Fibroblast of lung (primary cell): ENCODE measurements at regions not wholly inside any gene's neighbourhood (a gene's known extent, or its start where the extent isn't known, plus 50 kb on each side); places are given as distances from the start of the nearest gene placed in this dataset.

Source experiments
- DNase-seq, 2 donors: peaks; one replicate each; pipeline versions ENCODE4 v3.0.0 to v3.0.0-alpha.2; 2010; ENCODE audit warnings: low read depth in 2 of 2
- H2AFZ ChIP-seq: 2 replicates; pipeline ENCODE4 v1.5.1; 2012; ENCODE audit warnings: low read length, control low read depth, inconsistent platforms
- H3K27ac ChIP-seq: 2 replicates; pipeline ENCODE4 v1.5.1; 2011; ENCODE audit warnings: low read length, control low read depth; ENCODE audit not compliant: insufficient read depth
- H3K27me3 ChIP-seq: 2 replicates; pipeline ENCODE4 v1.5.1; 2011; ENCODE audit warnings: mild to moderate bottlenecking, low read length; ENCODE audit not compliant: control insufficient read depth, insufficient read depth
- H3K36me3 ChIP-seq: 2 replicates; pipeline ENCODE4 v1.5.1; 2011; ENCODE audit warnings: low read length; ENCODE audit not compliant: control insufficient read depth, insufficient read depth
- H3K4me1 ChIP-seq: 2 replicates; pipeline ENCODE4 v1.5.1; 2011; ENCODE audit warnings: low read length; ENCODE audit not compliant: control insufficient read depth, insufficient read depth; ENCODE audit errors: extremely low read depth
- H3K4me2 ChIP-seq: 2 replicates; pipeline ENCODE4 v1.5.1; 2011; ENCODE audit warnings: low read length, control low read depth; ENCODE audit not compliant: insufficient read depth; ENCODE audit errors: extremely low read depth
- H3K4me3 ChIP-seq, 4 experiments: fragments of 200-600 bp in 1 of 4; sonication (generic) in 1 of 4; replicated peaks in 1 of 4; 2 replicates each; pipeline ENCODE4 v1.5.1; 2011 to 2016; ENCODE audit warnings: low read length in 4 of 4, low read depth in 3 of 4, mild to moderate bottlenecking in 3 of 4, control low read depth in 2 of 4, inconsistent platforms in 1 of 4, mixed read lengths in 1 of 4; ENCODE audit not compliant: insufficient read depth in 1 of 4; ENCODE audit errors: control extremely low read depth in 1 of 4
- H3K79me2 ChIP-seq: 2 replicates; pipeline ENCODE4 v1.5.1; 2012; ENCODE audit warnings: mild to moderate bottlenecking, low read length, inconsistent platforms; ENCODE audit not compliant: control insufficient read depth, insufficient read depth
- H3K9ac ChIP-seq: 2 replicates; pipeline ENCODE4 v1.5.1; 2011; ENCODE audit warnings: mild to moderate bottlenecking, low read length, control low read depth; ENCODE audit not compliant: insufficient read depth
- H3K9me3 ChIP-seq: 2 replicates; pipeline ENCODE4 v1.5.1; 2012; ENCODE audit warnings: low read depth, low read length; ENCODE audit not compliant: control insufficient read depth, insufficient read depth
- H4K20me1 ChIP-seq: 2 replicates; pipeline ENCODE4 v1.5.1; 2011; ENCODE audit warnings: low read length; ENCODE audit not compliant: control insufficient read depth, insufficient read depth; ENCODE audit errors: extremely low read depth
- CTCF ChIP-seq, 2 donors: IDR thresholded peaks in 1 of 2; conservative IDR thresholded peaks in 1 of 2; 1 replicate in 1 of 2; 2 replicates in 1 of 2; pipeline ENCODE4 v1.5.1; 2011 to 2012; ENCODE audit warnings: low read length in 2 of 2, control low read depth in 1 of 2, inconsistent platforms in 1 of 2, low read depth in 1 of 2, mild to moderate bottlenecking in 1 of 2
- EZH2 ChIP-seq: IDR thresholded peaks from 2 replicates; pipeline ENCODE4 v1.5.1; 2012; ENCODE audit warnings: low read length, control low read depth, mild to moderate bottlenecking; ENCODE audit errors: missing control alignments

GRCh38 chr2:12352889-12353288, 363.8 kb upstream of the TRIB2 start:
- H3K79me2 ChIP-seq = no peaks in the 10 kb centered on the region
- no peak overlapping the region for H2AFZ ChIP-seq
- no peak overlapping the region for H3K9ac ChIP-seq
- TF ChIP-seq CTCF (conservative IDR thresholded peaks at IDR 0.05 in 1 of 2, IDR thresholded peaks at IDR 0.05 in 1 of 2; ENCODE audit: low read depth in 1 of 2, low read length in 2 of 2) (no peak), EZH2 (no peak)
- no peaks in the 10 kb centered on the region for H3K36me3 ChIP-seq
- no peaks in the 10 kb centered on the region for H3K9me3 ChIP-seq
- no peak overlapping the region for H3K27ac ChIP-seq
- H3K4me3 ChIP-seq = no peak overlapping the region
- no peaks in the 10 kb centered on the region for H3K4me1 ChIP-seq
- no peak overlapping the region for H3K4me2 ChIP-seq
- H3K27me3 ChIP-seq = no peaks in the 10 kb centered on the region
- H4K20me1 ChIP-seq = no peaks in the 10 kb centered on the region
- peak in 1 of 2 donors; percentile 69 for DNase-seq

- no peaks in the 10 kb centered on the region for H3K36me3 ChIP-seq
- H3K4me1 ChIP-seq = no peaks in the 10 kb centered on the region
- peak in 1 of 2 donors; percentile 10 for DNase-seq
- no peaks in the 10 kb centered on the region for H3K79me2 ChIP-seq
- no peak overlapping the region for H3K4me3 ChIP-seq
- no peaks in the 10 kb centered on the region for H4K20me1 ChIP-seq
- no peak overlapping the region for H3K4me2 ChIP-seq
- TF ChIP-seq EZH2 (no peak), CTCF (conservative IDR thresholded peaks at IDR 0.05 in 1 of 2, IDR thresholded peaks at IDR 0.05 in 1 of 2; ENCODE audit: low read depth in 1 of 2, low read length in 2 of 2) (no peak)
- H3K27ac ChIP-seq = no peak overlapping the region
- no peaks in the 10 kb centered on the region for H3K9me3 ChIP-seq
- H2AFZ ChIP-seq = no peak overlapping the region
- H3K9ac ChIP-seq = no peak overlapping the region
- H3K27me3 ChIP-seq = no peaks in the 10 kb centered on the region
Measured at GRCh38 chr2:12361506-12361905, 355.2 kb upstream of the TRIB2 start.

DNA sequence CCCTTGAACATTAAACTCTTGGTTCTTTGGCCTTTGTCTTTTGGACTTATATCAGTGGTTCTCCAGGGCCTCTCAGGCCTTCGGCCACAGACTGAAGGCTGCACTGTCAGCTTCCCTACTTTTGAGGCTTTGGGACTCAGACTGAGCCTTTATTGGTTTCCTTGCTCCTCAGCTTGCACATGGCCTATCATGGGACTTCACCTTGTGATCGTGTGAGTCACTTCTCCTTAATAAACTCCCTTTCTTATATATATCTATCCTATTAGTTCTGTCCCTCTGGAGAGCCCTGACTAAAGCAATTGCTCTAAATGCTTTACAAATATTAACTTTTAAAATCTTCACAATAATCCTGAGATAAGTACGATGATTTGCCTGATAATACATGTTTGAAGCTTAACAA, 353.6 kb upstream of the TRIB2 start:
- Histone ChIP-seq H3K9me3 (no peaks in the 10 kb centered on the region), H3K4me1 (no peaks in the 10 kb centered on the region), H3K4me3 (no peak overlapping the region), H3K9ac (no peak overlapping the region), H2AFZ (no peak overlapping the region), H3K36me3 (no peaks in the 10 kb centered on the region), H4K20me1 (no peaks in the 10 kb centered on the region), H3K27me3 (no peaks in the 10 kb centered on the region), H3K27ac (no peak overlapping the region), H3K79me2 (no peaks in the 10 kb centered on the region), H3K4me2 (no peak overlapping the region)
- TF ChIP-seq EZH2 (no peak), CTCF (conservative IDR thresholded peaks at IDR 0.05 in 1 of 2, IDR thresholded peaks at IDR 0.05 in 1 of 2; ENCODE audit: low read depth in 1 of 2, low read length in 2 of 2) (no peak)
- no peak for DNase-seq
